Kidney (tissue), 13 donors: ENCODE measurements at regions not wholly inside any gene's neighbourhood (a gene's known extent, or its start where the extent isn't known, plus 50 kb on each side); places are given as distances from the start of the nearest gene placed in this dataset.

Experiments
- DNase-seq, 5 donors: peaks; one replicate each; pipeline ENCODE4 v3.0.0-alpha.2; 2013 to 2020
- FAIRE-seq: peaks from 2 replicates; lab custom pipeline; 2012; peaks lifted over from hg19 to GRCh38; lab: Jason Lieb, UNC
- H3K27ac ChIP-seq, 2 donors: one replicate each; pipeline ENCODE4 v1.7.0; 2013; ENCODE audit warnings: low read depth in 2 of 2, low read length in 2 of 2, inconsistent platforms in 1 of 2
- H3K27me3 ChIP-seq: one replicate; pipeline ENCODE4 v1.7.1; 2013; ENCODE audit warnings: low read length, inconsistent platforms; ENCODE audit not compliant: control insufficient read depth, insufficient read depth
- H3K36me3 ChIP-seq, 3 donors: one replicate each; pipeline versions ENCODE4 v1.7.0 to v1.7.1; 2013; ENCODE audit warnings: low read length in 3 of 3, control low read depth in 1 of 3, inconsistent platforms in 1 of 3; ENCODE audit not compliant: insufficient read depth in 3 of 3, control insufficient read depth in 2 of 3
- H3K4me1 ChIP-seq, 3 donors: one replicate each; pipeline versions ENCODE4 v1.7.0 to v1.7.1; 2013; ENCODE audit warnings: low read length in 3 of 3, inconsistent platforms in 1 of 3, low read depth in 1 of 3; ENCODE audit not compliant: control insufficient read depth in 2 of 3, insufficient read depth in 2 of 3
- H3K4me3 ChIP-seq, 3 donors: one replicate each; pipeline versions ENCODE4 v1.7.0 to v1.8.1; 2013; ENCODE audit warnings: low read length in 3 of 3, control low read depth in 1 of 3, inconsistent platforms in 1 of 3
- H3K9ac ChIP-seq, 3 donors: one replicate each; pipeline versions ENCODE4 v1.7.0 to v1.7.1; 2013; ENCODE audit warnings: low read length in 3 of 3, control low read depth in 1 of 3, inconsistent platforms in 1 of 3
- H3K9me3 ChIP-seq, 3 donors: one replicate each; pipeline versions ENCODE4 v1.7.0 to v1.7.1; 2013; ENCODE audit warnings: low read length in 3 of 3, control low read depth in 1 of 3, inconsistent platforms in 1 of 3; ENCODE audit not compliant: control insufficient read depth in 2 of 3, insufficient read depth in 1 of 3
- intact Hi-C: fragments of 100-400 bp; cut with DNase I; formaldehyde crosslinking; loops from one replicate; pipeline ENCODE4 v1.11.1; 2022
- TF ChIP-seq, protein P1 (sequence below): IDR thresholded peaks from 3 replicates; pipeline ENCODE4 v1.5.1; 2012; ENCODE audit warnings: mild to moderate bottlenecking, moderate library complexity, borderline replicate concordance; ENCODE audit not compliant: insufficient read depth; ENCODE audit errors: extremely low read depth
- donor health status: control.
- donor health status: control.
- donor health status: control.
- donor health status: control.
- donor health status: control.
- donor health status: DM: yes; HTN: yes; CAD: no.
- donor health status: Normal renal cell carcinoma (clear cell type).

DNA sequence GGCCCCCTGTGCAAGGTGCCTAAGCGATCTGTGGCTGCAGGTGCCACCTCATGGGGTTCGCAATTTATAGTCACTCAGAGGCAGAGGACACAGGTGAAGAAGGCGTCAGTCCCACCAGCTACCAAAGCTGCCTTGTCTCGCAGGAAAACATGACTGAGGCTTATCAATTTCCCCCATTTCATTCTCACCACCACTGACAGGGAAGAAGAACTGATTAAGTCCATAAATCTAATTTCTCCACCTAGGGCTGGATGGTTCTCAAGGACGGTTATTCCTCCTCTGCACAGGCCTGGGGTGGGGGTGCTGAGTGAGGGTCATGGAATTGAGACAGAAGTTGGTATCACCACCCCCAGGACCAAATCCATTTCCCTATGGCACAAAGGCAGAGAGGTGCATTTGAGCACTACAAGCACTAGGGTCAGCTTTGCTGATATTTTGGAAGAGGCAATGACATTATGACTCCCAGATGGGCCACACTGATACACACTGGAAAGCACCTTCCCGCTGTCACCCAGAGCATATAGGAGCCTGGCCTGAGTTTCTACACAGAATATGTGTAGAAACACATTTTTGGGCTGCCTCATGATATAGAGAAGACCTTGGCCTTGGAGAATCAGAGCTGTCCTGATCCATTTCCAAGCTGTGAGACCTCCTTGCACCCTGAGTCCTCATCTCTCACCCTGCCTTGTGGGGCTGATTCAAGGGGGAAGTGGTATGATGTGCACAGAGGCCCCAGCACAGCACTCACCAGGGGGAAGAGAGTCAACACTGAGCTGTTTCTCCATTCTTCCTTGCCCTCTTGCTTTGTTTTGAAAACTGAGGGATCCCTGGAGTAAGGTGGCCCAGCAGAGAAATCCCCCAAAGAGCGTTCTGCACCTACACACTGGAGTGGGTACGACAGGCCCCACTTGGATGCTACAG, 59.4 kb downstream of the PITPNM2 start:
- Histone ChIP-seq H3K9ac (no peak overlapping the region), H3K27me3 (no peaks in the 10 kb centered on the region), H3K9me3 (no peaks in the 10 kb centered on the region), H3K27ac (no peak overlapping the region), H3K4me3 (no peak overlapping the region), H3K36me3 (no peaks in the 10 kb centered on the region), H3K4me1 (peaks cover 0 to 9% (median 4%) of the 10 kb centered on the region in 3 donors)
- DNase-seq, result no peak
- no peak for FAIRE-seq
- TF ChIP-seq, protein P1, sequence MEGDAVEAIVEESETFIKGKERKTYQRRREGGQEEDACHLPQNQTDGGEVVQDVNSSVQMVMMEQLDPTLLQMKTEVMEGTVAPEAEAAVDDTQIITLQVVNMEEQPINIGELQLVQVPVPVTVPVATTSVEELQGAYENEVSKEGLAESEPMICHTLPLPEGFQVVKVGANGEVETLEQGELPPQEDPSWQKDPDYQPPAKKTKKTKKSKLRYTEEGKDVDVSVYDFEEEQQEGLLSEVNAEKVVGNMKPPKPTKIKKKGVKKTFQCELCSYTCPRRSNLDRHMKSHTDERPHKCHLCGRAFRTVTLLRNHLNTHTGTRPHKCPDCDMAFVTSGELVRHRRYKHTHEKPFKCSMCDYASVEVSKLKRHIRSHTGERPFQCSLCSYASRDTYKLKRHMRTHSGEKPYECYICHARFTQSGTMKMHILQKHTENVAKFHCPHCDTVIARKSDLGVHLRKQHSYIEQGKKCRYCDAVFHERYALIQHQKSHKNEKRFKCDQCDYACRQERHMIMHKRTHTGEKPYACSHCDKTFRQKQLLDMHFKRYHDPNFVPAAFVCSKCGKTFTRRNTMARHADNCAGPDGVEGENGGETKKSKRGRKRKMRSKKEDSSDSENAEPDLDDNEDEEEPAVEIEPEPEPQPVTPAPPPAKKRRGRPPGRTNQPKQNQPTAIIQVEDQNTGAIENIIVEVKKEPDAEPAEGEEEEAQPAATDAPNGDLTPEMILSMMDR, result no peak
- intact Hi-C loops, result no loop called here

- no peak for FAIRE-seq
- H3K4me3 ChIP-seq, result no peak overlapping the region
- no peak overlapping the region for H3K9ac ChIP-seq
- no peaks in the 10 kb centered on the region for H3K27me3 ChIP-seq
- H3K4me1 ChIP-seq, result peaks cover 0 to 16% (median 10%) of the 10 kb centered on the region in 3 donors
- H3K9me3 ChIP-seq, result no peaks in the 10 kb centered on the region
- intact Hi-C loops, result no loop called here
- no peak overlapping the region for H3K27ac ChIP-seq
- no peaks in the 10 kb centered on the region for H3K36me3 ChIP-seq
- DNase-seq, result no peak
- TF ChIP-seq, protein P1, result no peak
These were observed 61.1 kb downstream of the PITPNM2 start for GRCh38 chr12:123089631-123090353.

GRCh38 chr12:123089140-123089539, 61.8 kb downstream of the PITPNM2 start:
- Histone ChIP-seq H3K27ac (no peak overlapping the region), H3K36me3 (no peaks in the 10 kb centered on the region), H3K4me1 (peaks cover 0 to 12% (median 10%) of the 10 kb centered on the region in 3 donors), H3K9me3 (no peaks in the 10 kb centered on the region), H3K27me3 (no peaks in the 10 kb centered on the region), H3K4me3 (no peak overlapping the region), H3K9ac (no peak overlapping the region)
- TF ChIP-seq, protein P1, result no peak
- DNase-seq, result no peak
- FAIRE-seq, result no peak
- intact Hi-C loops, result no loop called here
